ENCODE measurements at regions not wholly inside any gene's neighbourhood (a gene's known extent, or its start where the extent isn't known, plus 50 kb on each side); places are given as distances from the start of the nearest gene placed in this dataset.
"Not testable (repeated sequence)": the region's sequence is repeated elsewhere in the genome, so short reads cannot be mapped to it uniquely, and the experiment has no call there.

- no peak for FAIRE-seq
These were observed 104.6 kb upstream of the TRIB2 start for GRCh38 chr2:12612168-12612567.

- peak; percentile 37 for FAIRE-seq
These were observed 104.1 kb upstream of the TRIB2 start for GRCh38 chr2:12612671-12613070.

- no peak for FAIRE-seq
These were observed 103.5 kb upstream of the TRIB2 start for GRCh38 chr2:12613137-12613835.

- FAIRE-seq = no peak
These were observed 101.2 kb upstream of the TRIB2 start for GRCh38 chr2:12615509-12615908.

- no peak for FAIRE-seq
These were observed 100.1 kb upstream of the TRIB2 start for GRCh38 chr2:12616456-12617156.

GRCh38 chr2:12617366-12617765 is 99.4 kb upstream of the TRIB2 start:
- no peak for FAIRE-seq

- FAIRE-seq = no peak
These were observed 98.9 kb upstream of the TRIB2 start for GRCh38 chr2:12617853-12618252.

GRCh38 chr2:12618576-12618975 is 98.2 kb upstream of the TRIB2 start:
- peak; percentile 99 for FAIRE-seq

GRCh38 chr2:12619975-12620374 is 96.8 kb upstream of the TRIB2 start:
- FAIRE-seq = no peak

- FAIRE-seq = no peak
These were observed 96.0 kb upstream of the TRIB2 start for GRCh38 chr2:12620759-12621158.

- no peak for FAIRE-seq
These were observed 93.7 kb upstream of the TRIB2 start for GRCh38 chr2:12623051-12623450.

- no peak for FAIRE-seq
These were observed 92.4 kb upstream of the TRIB2 start for GRCh38 chr2:12624384-12624783.

- FAIRE-seq = no peak
These were observed 91.7 kb upstream of the TRIB2 start for GRCh38 chr2:12624905-12625598.

GRCh38 chr2:12628541-12628940 is 88.2 kb upstream of the TRIB2 start:
- not testable (repeated sequence) for FAIRE-seq

GRCh38 chr2:12636837-12637581 is 79.7 kb upstream of the TRIB2 start:
- FAIRE-seq = no peak

GRCh38 chr2:12637754-12638153 is 79.0 kb upstream of the TRIB2 start:
- no peak for FAIRE-seq

GRCh38 chr2:12641441-12641840 is 75.3 kb upstream of the TRIB2 start:
- no peak for FAIRE-seq

- no peak for FAIRE-seq
These were observed 74.4 kb upstream of the TRIB2 start for GRCh38 chr2:12642332-12642731.

- no peak for FAIRE-seq
These were observed 73.9 kb upstream of the TRIB2 start for GRCh38 chr2:12642859-12643258.

- no peak for FAIRE-seq
These were observed 66.9 kb upstream of the TRIB2 start for GRCh38 chr2:12649602-12650400.

- FAIRE-seq = no peak
These were observed 65.1 kb upstream of the TRIB2 start for GRCh38 chr2:12651641-12652040.

GRCh38 chr2:12652723-12653122 is 64.0 kb upstream of the TRIB2 start:
- FAIRE-seq = no peak

Measured in endometrium (tissue), 2 donors.